ENCODE measurements at regions not wholly inside any gene's neighbourhood (a gene's known extent, or its start where the extent isn't known, plus 50 kb on each side); places are given as distances from the start of the nearest gene placed in this dataset.

- no peak for DNase-seq
These were observed 161.3 kb downstream of the ZNF281 start for GRCh38 chr1:200248541-200248940.

GRCh38 chr1:200247518-200247917 lies 162.3 kb downstream of the ZNF281 start:
- no peak for DNase-seq

GRCh38 chr1:200245473-200245872 lies 164.4 kb downstream of the ZNF281 start:
- no peak for DNase-seq

- no peak for DNase-seq
These were observed 166.8 kb downstream of the ZNF281 start for GRCh38 chr1:200243042-200243437.

- DNase-seq, result no peak
These were observed 167.5 kb downstream of the ZNF281 start for GRCh38 chr1:200242110-200243041.

- DNase-seq, result no peak
These were observed 169.2 kb downstream of the ZNF281 start for GRCh38 chr1:200240656-200241055.

- DNase-seq, result no peak
These were observed 171.5 kb downstream of the ZNF281 start for GRCh38 chr1:200238311-200238710.

GRCh38 chr1:200237066-200237465 lies 172.8 kb downstream of the ZNF281 start:
- no peak for DNase-seq

- no peak for DNase-seq
These were observed 174.9 kb downstream of the ZNF281 start for GRCh38 chr1:200234938-200235337.

- DNase-seq, result no peak
These were observed 176.4 kb downstream of the ZNF281 start for GRCh38 chr1:200233393-200233792.

GRCh38 chr1:200231787-200232231 lies 178.0 kb downstream of the ZNF281 start:
- no peak for DNase-seq

GRCh38 chr1:200230671-200231070 lies 179.2 kb downstream of the ZNF281 start:
- no peak for DNase-seq

GRCh38 chr1:200228486-200228885 lies 181.3 kb downstream of the ZNF281 start:
- DNase-seq, result no peak

GRCh38 chr1:200228081-200228480 lies 181.8 kb downstream of the ZNF281 start:
- no peak for DNase-seq
